Body of pancreas (tissue), 4 donors: ENCODE measurements at regions not wholly inside any gene's neighbourhood (a gene's known extent, or its start where the extent isn't known, plus 50 kb on each side); places are given as distances from the start of the nearest gene placed in this dataset.
"Not testable (repeated sequence)": the region's sequence is repeated elsewhere in the genome, so short reads cannot be mapped to it uniquely, and the experiment has no call there.

ENCODE experiments used
- ATAC-seq: fragments of 150-250 bp; one replicate; pipeline ENCODE4 v1.9.1; 2016
- DNase-seq, 4 donors: peaks; one replicate each; pipeline ENCODE4 v3.0.0-alpha.2; 2019
- H3K27ac ChIP-seq, 4 donors: fragments of 200-600 bp; sonication (generic); 1 replicate in 3 of 4; 2 replicates in 1 of 4; pipeline versions ENCODE4 v1.5.1 to v1.6.1; 2016 to 2019; ENCODE audit warnings: mild to moderate bottlenecking in 1 of 4, mixed read lengths in 1 of 4, moderate library complexity in 1 of 4
- H3K27me3 ChIP-seq, 2 donors: fragments of 200-600 bp; sonication (generic); one replicate each; pipeline ENCODE4 v1.6.0; 2016; ENCODE audit warnings: mild to moderate bottlenecking in 1 of 2
- H3K36me3 ChIP-seq, 2 donors: fragments of 200-600 bp; sonication (generic); replicated peaks in 1 of 2; 2 replicates each; pipeline ENCODE4 v1.5.1; 2016; ENCODE audit warnings: low read depth in 2 of 2; ENCODE audit not compliant: insufficient read depth in 1 of 2
- H3K4me1 ChIP-seq: fragments of 200-600 bp; sonication (generic); one replicate; pipeline ENCODE4 v1.6.0; 2016
- H3K4me3 ChIP-seq, 2 donors: fragments of 200-600 bp; sonication (generic); 1 replicate in 1 of 2; 2 replicates in 1 of 2; pipeline ENCODE4 v1.5.1; 2016 to 2019
- H3K9me3 ChIP-seq, 3 donors: fragments of 200-600 bp; sonication (generic); 1 replicate in 2 of 3; 2 replicates in 1 of 3; pipeline ENCODE4 v1.5.1; 2016
- POLR2A ChIP-seq, 3 donors: fragments of 450-650 bp; IDR thresholded peaks; one replicate each; pipeline ENCODE4 v1.6.1; 2016; ENCODE audit warnings: antibody characterized with exemption in 3 of 3, mild to moderate bottlenecking in 2 of 3
- WGBS, 2 donors: methylation state at CpG; one replicate each; pipeline ENCODE4 v1.1.5; 2017; 5-methylcytosine and 5-hydroxymethylcytosine counted together
- intact Hi-C: fragments of 100-400 bp; cut with DNase I; formaldehyde crosslinking; loops from one replicate; pipeline ENCODE4 v1.15.1; 2023
- TF ChIP-seq, protein P1 (sequence below), 7 experiments: fragments of 450-650 bp in 4 of 7; fragments of 200-600 bp in 3 of 7; sonication (generic) in 3 of 7; IDR thresholded peaks; one replicate each; pipeline ENCODE4 v1.5.1; 2016 to 2019; ENCODE audit warnings: antibody characterized with exemption in 7 of 7

DNA sequence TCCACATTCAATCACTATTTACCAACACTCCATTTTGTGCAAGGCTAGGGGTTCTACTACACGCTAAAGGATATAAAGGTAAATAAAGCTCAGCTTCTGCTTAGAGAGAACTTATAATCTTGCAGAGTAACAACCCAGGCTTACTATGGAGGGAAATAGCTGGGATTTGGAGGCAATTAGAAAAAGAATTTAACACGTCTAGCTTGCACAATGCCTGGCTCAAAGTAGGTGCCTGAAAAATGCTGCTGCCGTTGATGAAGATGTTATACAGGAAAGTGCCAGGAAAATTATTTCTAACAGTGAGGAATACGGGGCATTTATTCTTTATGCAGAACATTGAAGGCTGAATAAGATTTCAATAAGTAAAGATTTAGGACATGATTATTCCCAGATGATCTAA lies 214.2 kb downstream of the KITLG start:
- intact Hi-C loops = no loop called here
- Histone ChIP-seq H3K4me3 (no peak overlapping the region), H3K36me3 (no peaks in the 10 kb centered on the region), H3K27ac (no peak overlapping the region), H3K27me3 (no peaks in the 10 kb centered on the region), H3K4me1 (peaks cover 15% of the 10 kb centered on the region), H3K9me3 (no peaks in the 10 kb centered on the region)
- DNase-seq (no peak), ATAC-seq (no peak)
- WGBS, 2 donors = 84 to 85% methylated on average over 4 of the region's 4 CpGs
- TF ChIP-seq, protein P1, sequence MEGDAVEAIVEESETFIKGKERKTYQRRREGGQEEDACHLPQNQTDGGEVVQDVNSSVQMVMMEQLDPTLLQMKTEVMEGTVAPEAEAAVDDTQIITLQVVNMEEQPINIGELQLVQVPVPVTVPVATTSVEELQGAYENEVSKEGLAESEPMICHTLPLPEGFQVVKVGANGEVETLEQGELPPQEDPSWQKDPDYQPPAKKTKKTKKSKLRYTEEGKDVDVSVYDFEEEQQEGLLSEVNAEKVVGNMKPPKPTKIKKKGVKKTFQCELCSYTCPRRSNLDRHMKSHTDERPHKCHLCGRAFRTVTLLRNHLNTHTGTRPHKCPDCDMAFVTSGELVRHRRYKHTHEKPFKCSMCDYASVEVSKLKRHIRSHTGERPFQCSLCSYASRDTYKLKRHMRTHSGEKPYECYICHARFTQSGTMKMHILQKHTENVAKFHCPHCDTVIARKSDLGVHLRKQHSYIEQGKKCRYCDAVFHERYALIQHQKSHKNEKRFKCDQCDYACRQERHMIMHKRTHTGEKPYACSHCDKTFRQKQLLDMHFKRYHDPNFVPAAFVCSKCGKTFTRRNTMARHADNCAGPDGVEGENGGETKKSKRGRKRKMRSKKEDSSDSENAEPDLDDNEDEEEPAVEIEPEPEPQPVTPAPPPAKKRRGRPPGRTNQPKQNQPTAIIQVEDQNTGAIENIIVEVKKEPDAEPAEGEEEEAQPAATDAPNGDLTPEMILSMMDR (IDR thresholded peaks at IDR 0.05) = no peak
- no peak for TF ChIP-seq POLR2A (IDR thresholded peaks at IDR 0.05)

GRCh38 chr12:88367231-88367630 lies 213.0 kb downstream of the KITLG start:
- H3K36me3 ChIP-seq = no peaks in the 10 kb centered on the region
- TF ChIP-seq, protein P1 (IDR thresholded peaks at IDR 0.05) = no peak
- no peak for TF ChIP-seq POLR2A (IDR thresholded peaks at IDR 0.05)
- H3K4me1 ChIP-seq = peaks cover 10% of the 10 kb centered on the region
- DNase-seq (no peak), ATAC-seq (no peak)
- no peak overlapping the region for H3K4me3 ChIP-seq
- no peak overlapping the region for H3K27ac ChIP-seq
- H3K27me3 ChIP-seq = no peaks in the 10 kb centered on the region
- no peaks in the 10 kb centered on the region for H3K9me3 ChIP-seq
- intact Hi-C loops = no loop called here

GRCh38 chr12:88368077-88368476 lies 212.2 kb downstream of the KITLG start:
- WGBS, 2 donors = 80 to 86% methylated on average over 5 of the region's 5 CpGs

DNA sequence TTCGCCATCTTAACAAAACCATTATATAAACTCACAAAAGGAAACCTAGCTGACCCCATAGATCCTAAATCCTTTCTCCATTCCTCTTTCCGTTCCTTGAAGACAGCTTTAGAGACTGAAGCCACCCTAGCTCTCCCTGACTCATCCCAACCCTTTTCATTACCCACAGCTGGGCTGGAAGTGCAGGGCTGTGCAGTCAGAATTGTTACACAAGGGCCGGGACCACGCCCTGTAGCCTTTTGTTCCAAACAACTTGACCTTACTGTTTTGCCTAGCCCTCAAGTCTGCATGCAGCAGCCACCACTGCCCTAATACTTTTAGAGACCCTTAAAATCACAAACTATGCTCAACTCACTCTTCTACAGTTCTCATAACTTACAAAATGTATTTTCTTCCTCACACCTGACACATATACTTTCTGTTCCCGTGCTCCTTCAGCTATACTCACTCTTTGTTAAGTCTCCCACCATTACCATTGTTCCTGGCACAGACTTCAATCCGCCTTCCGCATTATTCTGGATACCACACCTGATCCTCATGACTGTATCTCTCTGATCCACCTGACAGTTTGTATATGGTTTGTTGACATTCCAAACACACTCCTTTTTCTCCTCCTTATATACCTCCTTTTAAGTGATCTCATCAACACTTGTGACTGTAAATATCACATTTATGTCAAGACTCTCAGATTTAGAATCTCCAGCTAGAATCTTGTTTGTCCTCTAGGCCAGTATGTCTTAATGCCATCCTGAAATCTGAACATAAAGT lies 208.7 kb downstream of the KITLG start:
- H3K4me1 ChIP-seq = no peaks in the 10 kb centered on the region
- no peaks in the 10 kb centered on the region for H3K36me3 ChIP-seq
- no peaks in the 10 kb centered on the region for H3K9me3 ChIP-seq
- intact Hi-C loops = no loop called here
- WGBS, 2 donors = 88 to 94% methylated on average over 7 of the region's 7 CpGs
- TF ChIP-seq POLR2A (IDR thresholded peaks at IDR 0.05) = no peak
- TF ChIP-seq, protein P1 (IDR thresholded peaks at IDR 0.05) = no peak
- no peaks in the 10 kb centered on the region for H3K27me3 ChIP-seq
- no peak overlapping the region for H3K4me3 ChIP-seq
- no peak overlapping the region for H3K27ac ChIP-seq
- ATAC-seq (no peak), DNase-seq (no peak)

More at GRCh38 chr12:88368077-88368476, 212.2 kb downstream of the KITLG start:
- intact Hi-C loops, H3K9me3 ChIP-seq, H3K36me3 ChIP-seq, H3K4me1 ChIP-seq, H3K4me3 ChIP-seq, H3K27ac ChIP-seq, H3K27me3 ChIP-seq, ATAC-seq, DNase-seq: not testable (repeated sequence)

- Histone ChIP-seq H3K4me3 (no peak overlapping the region), H3K27me3 (no peaks in the 10 kb centered on the region), H3K27ac (no peak overlapping the region), H3K4me1 (no peaks in the 10 kb centered on the region), H3K9me3 (no peaks in the 10 kb centered on the region), H3K36me3 (no peaks in the 10 kb centered on the region)
- intact Hi-C loops = no loop called here
- ATAC-seq (no peak), DNase-seq (no peak)
- WGBS, 2 donors = 91% methylated on average over 6 of the region's 6 CpGs
- TF ChIP-seq, protein P1 (IDR thresholded peaks at IDR 0.05) = no peak
- no peak for TF ChIP-seq POLR2A (IDR thresholded peaks at IDR 0.05)
Measured at GRCh38 chr12:88375306-88376305, 204.7 kb downstream of the KITLG start.
